Esophagus muscularis mucosa (tissue), 4 donors: ENCODE measurements at regions not wholly inside any gene's neighbourhood (a gene's known extent, or its start where the extent isn't known, plus 50 kb on each side); places are given as distances from the start of the nearest gene placed in this dataset.

Source experiments
- DNase-seq: peaks from one replicate; pipeline ENCODE4 v3.0.0-alpha.2; 2017; ENCODE audit errors: extremely low spot score
- H3K27ac ChIP-seq, 4 donors: fragments of 200-600 bp; sonication (generic); replicated peaks in 1 of 4; 1 replicate in 3 of 4; 2 replicates in 1 of 4; pipeline ENCODE4 v1.5.1; 2016 to 2019; ENCODE audit warnings: mild to moderate bottlenecking in 1 of 4
- H3K27me3 ChIP-seq, 4 donors: fragments of 200-600 bp; sonication (generic); one replicate each; pipeline versions ENCODE4 v1.5.1 to v1.6.0; 2016 to 2019
- H3K36me3 ChIP-seq, 4 donors: fragments of 200-600 bp; sonication (generic); one replicate each; pipeline ENCODE4 v1.5.1; 2016 to 2019
- H3K4me1 ChIP-seq, 4 donors: fragments of 200-600 bp; sonication (generic); one replicate each; pipeline ENCODE4 v1.5.1; 2016 to 2019
- H3K4me3 ChIP-seq, 4 donors: fragments of 200-600 bp; sonication (generic); 1 replicate in 2 of 4; 2 replicates in 2 of 4; pipeline ENCODE4 v1.5.1; 2016 to 2019; ENCODE audit warnings: mild to moderate bottlenecking in 4 of 4, moderate library complexity in 1 of 4
- H3K9me3 ChIP-seq, 4 donors: fragments of 200-600 bp; sonication (generic); 1 replicate in 3 of 4; 2 replicates in 1 of 4; pipeline ENCODE4 v1.5.1; 2016 to 2019
- EP300 ChIP-seq: sonication (generic); formaldehyde crosslinking; IDR thresholded peaks from one replicate; pipeline ENCODE4 v1.6.1; 2017; ENCODE audit warnings: antibody characterized with exemption
- POLR2A ChIP-seq: fragments of 450-650 bp; IDR thresholded peaks from one replicate; pipeline ENCODE4 v1.6.1; 2017; ENCODE audit warnings: antibody characterized with exemption, moderate library complexity, mild to moderate bottlenecking, low read depth
- POLR2AphosphoS5 ChIP-seq, 2 donors: sonication (generic); formaldehyde crosslinking; IDR thresholded peaks; one replicate each; pipeline ENCODE4 v1.6.1; 2017; ENCODE audit warnings: antibody characterized with exemption in 2 of 2
- WGBS: methylation state at CpG from one replicate; pipeline ENCODE4 v1.1.5; 2018; 5-methylcytosine and 5-hydroxymethylcytosine counted together
- intact Hi-C: fragments of 100-400 bp; cut with DNase I; formaldehyde crosslinking; loops from one replicate; pipeline ENCODE4 v1.15.1; 2023
- TF ChIP-seq, protein P1 (sequence below), 3 experiments: fragments of 200-600 bp in 2 of 3; fragments of 450-650 bp in 1 of 3; sonication (generic) in 2 of 3; IDR thresholded peaks; one replicate each; pipeline ENCODE4 v1.5.1; 2017 to 2019; ENCODE audit warnings: antibody characterized with exemption in 3 of 3, mild to moderate bottlenecking in 2 of 3, moderate library complexity in 1 of 3

DNA sequence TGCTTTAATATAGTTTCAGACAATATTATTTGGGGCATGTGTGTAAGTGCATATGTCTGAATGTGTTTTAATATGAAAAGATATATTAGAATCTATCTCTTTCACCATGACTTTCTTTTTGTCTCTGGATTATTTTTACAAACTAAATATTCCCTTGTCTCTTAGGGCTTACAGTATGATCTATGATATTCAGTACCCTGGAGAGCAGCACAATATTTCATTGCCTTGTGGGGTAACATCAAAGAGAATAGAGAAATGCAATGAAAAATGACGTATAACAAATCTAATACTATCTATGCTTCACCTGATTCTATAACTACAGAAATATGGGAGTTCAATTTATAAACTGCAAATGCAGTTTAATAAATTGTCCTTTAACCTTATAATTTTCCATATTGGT, 2084.5 kb downstream of the MRPL39 start:
- TF ChIP-seq POLR2AphosphoS5 (IDR thresholded peaks at IDR 0.05) (no peak), POLR2A (no peak), EP300 (no peak)
- TF ChIP-seq, protein P1, sequence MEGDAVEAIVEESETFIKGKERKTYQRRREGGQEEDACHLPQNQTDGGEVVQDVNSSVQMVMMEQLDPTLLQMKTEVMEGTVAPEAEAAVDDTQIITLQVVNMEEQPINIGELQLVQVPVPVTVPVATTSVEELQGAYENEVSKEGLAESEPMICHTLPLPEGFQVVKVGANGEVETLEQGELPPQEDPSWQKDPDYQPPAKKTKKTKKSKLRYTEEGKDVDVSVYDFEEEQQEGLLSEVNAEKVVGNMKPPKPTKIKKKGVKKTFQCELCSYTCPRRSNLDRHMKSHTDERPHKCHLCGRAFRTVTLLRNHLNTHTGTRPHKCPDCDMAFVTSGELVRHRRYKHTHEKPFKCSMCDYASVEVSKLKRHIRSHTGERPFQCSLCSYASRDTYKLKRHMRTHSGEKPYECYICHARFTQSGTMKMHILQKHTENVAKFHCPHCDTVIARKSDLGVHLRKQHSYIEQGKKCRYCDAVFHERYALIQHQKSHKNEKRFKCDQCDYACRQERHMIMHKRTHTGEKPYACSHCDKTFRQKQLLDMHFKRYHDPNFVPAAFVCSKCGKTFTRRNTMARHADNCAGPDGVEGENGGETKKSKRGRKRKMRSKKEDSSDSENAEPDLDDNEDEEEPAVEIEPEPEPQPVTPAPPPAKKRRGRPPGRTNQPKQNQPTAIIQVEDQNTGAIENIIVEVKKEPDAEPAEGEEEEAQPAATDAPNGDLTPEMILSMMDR (IDR thresholded peaks at IDR 0.05) = no peak
- intact Hi-C loops = no loop called here
- Histone ChIP-seq H3K9me3 (no peaks in the 10 kb centered on the region), H3K4me3 (no peak overlapping the region), H3K4me1 (no peaks in the 10 kb centered on the region), H3K27ac (no peak overlapping the region), H3K27me3 (no peaks in the 10 kb centered on the region), H3K36me3 (no peaks in the 10 kb centered on the region)
- WGBS = 68% methylated on average over 1 of the region's 1 CpG
- no peak for DNase-seq

GRCh38 chr21:23507501-23507900, 2099.8 kb downstream of the MRPL39 start:
- no peak overlapping the region for H3K27ac ChIP-seq
- intact Hi-C loops = no loop called here

GRCh38 chr21:23496729-23497128, 2110.6 kb downstream of the MRPL39 start:
- DNase-seq = no peak
- Histone ChIP-seq H3K36me3 (no peaks in the 10 kb centered on the region), H3K27ac (no peak overlapping the region), H3K4me3 (no peak overlapping the region), H3K4me1 (no peaks in the 10 kb centered on the region), H3K27me3 (no peaks in the 10 kb centered on the region), H3K9me3 (no peaks in the 10 kb centered on the region)
- TF ChIP-seq POLR2AphosphoS5 (IDR thresholded peaks at IDR 0.05) (no peak), POLR2A (no peak), EP300 (no peak)
- TF ChIP-seq, protein P1 (IDR thresholded peaks at IDR 0.05) = no peak
- intact Hi-C loops = no loop called here
- WGBS = 60% methylated on average over 1 of the region's 1 CpG

More at GRCh38 chr21:23507501-23507900, 2099.8 kb downstream of the MRPL39 start:
- 100% methylated on average over 1 of the region's 1 CpG for WGBS
- Histone ChIP-seq H3K9me3 (no peaks in the 10 kb centered on the region), H3K4me3 (no peak overlapping the region), H3K27me3 (no peaks in the 10 kb centered on the region), H3K36me3 (no peaks in the 10 kb centered on the region), H3K4me1 (no peaks in the 10 kb centered on the region)
- TF ChIP-seq, protein P1 (IDR thresholded peaks at IDR 0.05) = no peak
- TF ChIP-seq POLR2AphosphoS5 (IDR thresholded peaks at IDR 0.05) (no peak), POLR2A (no peak), EP300 (no peak)
- DNase-seq = no peak

- H3K27me3 ChIP-seq = no peaks in the 10 kb centered on the region
- no peak for DNase-seq
- no peak overlapping the region for H3K27ac ChIP-seq
- H3K9me3 ChIP-seq = no peaks in the 10 kb centered on the region
- intact Hi-C loops = no loop called here
- H3K36me3 ChIP-seq = no peaks in the 10 kb centered on the region
- H3K4me1 ChIP-seq = no peaks in the 10 kb centered on the region
- TF ChIP-seq, protein P1 (IDR thresholded peaks at IDR 0.05) = no peak
- TF ChIP-seq POLR2AphosphoS5 (IDR thresholded peaks at IDR 0.05) = no peak
- no peak for TF ChIP-seq EP300
- TF ChIP-seq POLR2A = no peak
- H3K4me3 ChIP-seq = no peak overlapping the region
- WGBS = 85% methylated on average over 2 of the region's 2 CpGs
These were observed 2119.0 kb downstream of the MRPL39 start for GRCh38 chr21:23488245-23488644.

GRCh38 chr21:23480591-23481270, 2126.6 kb downstream of the MRPL39 start:
- H3K27me3 ChIP-seq = no peaks in the 10 kb centered on the region
- no peaks in the 10 kb centered on the region for H3K9me3 ChIP-seq
- no peak overlapping the region for H3K4me3 ChIP-seq
- H3K4me1 ChIP-seq = no peaks in the 10 kb centered on the region
- no peak overlapping the region for H3K27ac ChIP-seq
- H3K36me3 ChIP-seq = no peaks in the 10 kb centered on the region
- 95% methylated on average over 1 of the region's 1 CpG for WGBS
- DNase-seq = no peak
- intact Hi-C loops = no loop called here
- no peak for TF ChIP-seq EP300
- TF ChIP-seq, protein P1 (IDR thresholded peaks at IDR 0.05) = no peak
- no peak for TF ChIP-seq POLR2A
- no peak for TF ChIP-seq POLR2AphosphoS5 (IDR thresholded peaks at IDR 0.05)
